ENCODE measurements at regions not wholly inside any gene's neighbourhood (a gene's known extent, or its start where the extent isn't known, plus 50 kb on each side); places are given as distances from the start of the nearest gene placed in this dataset.

DNA sequence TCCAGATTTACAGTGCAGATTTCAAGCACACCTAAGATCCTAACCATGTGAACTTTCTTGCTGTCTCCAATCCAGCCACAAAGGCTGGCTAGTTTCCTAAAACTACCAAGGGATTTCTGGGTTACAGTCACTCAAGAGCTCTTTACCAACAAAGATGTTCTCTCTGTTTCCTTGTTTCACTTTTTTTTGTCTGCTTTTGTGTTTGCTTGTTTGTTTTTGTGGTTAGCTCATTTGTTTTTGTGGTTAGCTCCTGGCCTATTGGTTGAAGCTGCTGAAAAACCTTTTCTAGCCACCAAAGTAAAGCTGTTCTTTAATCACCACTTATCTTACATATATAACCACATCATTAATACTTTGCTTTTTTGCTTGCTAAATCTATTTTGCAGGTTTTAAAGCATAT is 642.5 kb upstream of the GALNTL6 start:
- TF ChIP-seq TAF1 (IDR thresholded peaks at IDR 0.05; ENCODE audit: borderline replicate concordance, low read depth, low read length): no peak
- no peak for TF ChIP-seq POLR2A (IDR thresholded peaks at IDR 0.05; ENCODE audit: low read depth, low read length)
- no peak for TF ChIP-seq POLR2AphosphoS5 (IDR thresholded peaks at IDR 0.05; ENCODE audit: low read depth, low read length)
